SK-N-SH (cell line): ENCODE measurements at regions not wholly inside any gene's neighbourhood (a gene's known extent, or its start where the extent isn't known, plus 50 kb on each side); places are given as distances from the start of the nearest gene placed in this dataset.

Source experiments
- CTCF ChIA-PET: fragments of 300-600, 350-600 bp; formaldehyde crosslinking; extraction: SDS; loops from one replicate; lab custom pipeline; 2021; lab: Yijun Ruan, JAX
- POLR2A ChIA-PET: fragments of 350-600 bp; sonication (Branson Sonifier 250); formaldehyde crosslinking; extraction: SDS; loops from one replicate; lab custom pipeline; 2020; ENCODE audit warnings: antibody characterized with exemption, inconsistent platforms; lab: Yijun Ruan, JAX
- DNase-seq: peaks from one replicate; pipeline ENCODE4 v3.0.0; 2012
- H2AFZ ChIP-seq: fragments of 200-600 bp; sonication (generic); 2 replicates; pipeline ENCODE4 v1.8.1; 2016; ENCODE audit warnings: antibody characterized with exemption, mild to moderate bottlenecking, low read depth
- H3F3A ChIP-seq: fragments of 200-600 bp; sonication (generic); replicated peaks from 2 replicates; pipeline ENCODE3; 2016; ENCODE audit warnings: antibody characterized with exemption, mild to moderate bottlenecking; ENCODE audit not compliant: insufficient read depth
- H3K27ac ChIP-seq, 2 experiments: fragments of 200-500 bp in 1 of 2; fragments of 200-600 bp in 1 of 2; sonication (Bioruptor generic) in 1 of 2; sonication (generic), shearing (Covaris generic) in 1 of 2; 2 replicates each; pipeline versions ENCODE4 v1.5.1 to v1.6.1; 2014 to 2016; ENCODE audit warnings: low read depth in 2 of 2, inconsistent platforms in 1 of 2, low read length in 1 of 2, mild to moderate bottlenecking in 1 of 2, mixed read lengths in 1 of 2
- H3K27me3 ChIP-seq: fragments of 200-600 bp; sonication (generic), shearing (Covaris generic); 2 replicates; pipeline ENCODE4 v1.6.1; 2016; ENCODE audit warnings: mixed run types; ENCODE audit not compliant: insufficient read depth
- H3K36me3 ChIP-seq, 2 experiments: fragments of 200-500 bp in 1 of 2; fragments of 200-600 bp in 1 of 2; sonication (Bioruptor generic) in 1 of 2; sonication (generic) in 1 of 2; replicated peaks in 1 of 2; 2 replicates each; pipeline versions ENCODE3 to v1.5.1; 2014 to 2016; ENCODE audit warnings: low read length in 1 of 2, mild to moderate bottlenecking in 1 of 2; ENCODE audit not compliant: insufficient read depth in 2 of 2, control insufficient read depth in 1 of 2
- H3K4me1 ChIP-seq, 2 experiments: fragments of 200-500 bp in 1 of 2; fragments of 200-600 bp in 1 of 2; sonication (Bioruptor generic) in 1 of 2; sonication (generic), shearing (Covaris generic) in 1 of 2; 2 replicates each; pipeline versions ENCODE4 v1.5.1 to v1.6.1; 2014 to 2016; ENCODE audit warnings: low read depth in 1 of 2, low read length in 1 of 2, mixed run types in 1 of 2; ENCODE audit not compliant: insufficient read depth in 2 of 2, control insufficient read depth in 1 of 2
- H3K4me2 ChIP-seq: fragments of 200-600 bp; sonication (generic), shearing (Covaris generic); 2 replicates; pipeline ENCODE4 v1.6.1; 2017; ENCODE audit warnings: mixed run types
- H3K4me3 ChIP-seq, 2 experiments: fragments of 200-500 bp in 1 of 2; fragments of 200-600 bp in 1 of 2; sonication (Bioruptor generic) in 1 of 2; sonication (generic), shearing (Covaris generic) in 1 of 2; 2 replicates each; pipeline versions ENCODE4 v1.5.1 to v1.8.1; 2014 to 2016; ENCODE audit warnings: low read depth in 2 of 2, inconsistent platforms in 1 of 2, low read length in 1 of 2, mild to moderate bottlenecking in 1 of 2, mixed read lengths in 1 of 2, moderate library complexity in 1 of 2
- H3K79me2 ChIP-seq: fragments of 200-600 bp; sonication (generic); 2 replicates; pipeline ENCODE4 v1.8.1; 2017; ENCODE audit warnings: mild to moderate bottlenecking; ENCODE audit not compliant: insufficient read depth
- H3K9ac ChIP-seq: fragments of 200-600 bp; sonication (generic); 2 replicates; pipeline ENCODE4 v1.6.1; 2017; ENCODE audit warnings: mixed run types
- H3K9me2 ChIP-seq: fragments of 200-600 bp; sonication (generic); 2 replicates; pipeline ENCODE4 v1.6.1; 2017; ENCODE audit warnings: mixed run types
- H3K9me3 ChIP-seq: fragments of 200-600 bp; sonication (generic); 2 replicates; pipeline ENCODE4 v1.6.1; 2017; ENCODE audit warnings: mixed run types, mild to moderate bottlenecking, moderate library complexity
- H4K20me1 ChIP-seq: fragments of 200-600 bp; sonication (generic); 2 replicates; pipeline ENCODE4 v1.6.1; 2017; ENCODE audit warnings: mild to moderate bottlenecking, mixed run types; ENCODE audit not compliant: insufficient read depth
- CTCF ChIP-seq: fragments of 200-600 bp; sonication (generic); IDR thresholded peaks from 2 replicates; pipeline ENCODE4 v1.6.1; 2017; ENCODE audit warnings: antibody characterized with exemption, mild to moderate bottlenecking, moderate library complexity
- ELF1 ChIP-seq: IDR thresholded peaks from 2 replicates; pipeline ENCODE4 v1.4.0; 2012
- FOSL2 ChIP-seq: IDR thresholded peaks from 2 replicates; pipeline ENCODE4 v1.4.0; 2012; ENCODE audit warnings: low read depth, mild to moderate bottlenecking, moderate library complexity, borderline replicate concordance
- FOXM1 ChIP-seq: IDR thresholded peaks from 2 replicates; pipeline ENCODE4 v1.4.0; 2012; ENCODE audit warnings: low read depth, mild to moderate bottlenecking
- GATA2 ChIP-seq: sonication (generic); formaldehyde crosslinking; IDR thresholded peaks from 2 replicates; pipeline ENCODE4 v1.5.0; 2020; ENCODE audit warnings: mild to moderate bottlenecking, missing genetic modification reagents
- IRF3 ChIP-seq: fragments of 150-350 bp; IDR thresholded peaks from 2 replicates; pipeline ENCODE4 v1.6.1; 2016; ENCODE audit warnings: mild to moderate bottlenecking, low read depth, low read length
- JUND ChIP-seq: IDR thresholded peaks from 2 replicates; pipeline ENCODE4 v1.4.0; 2012
- MAX ChIP-seq: IDR thresholded peaks from 2 replicates; pipeline ENCODE4 v1.4.0; 2012; ENCODE audit warnings: low read depth
- MEF2A ChIP-seq: IDR thresholded peaks from 2 replicates; pipeline ENCODE4 v1.4.0; 2012; ENCODE audit warnings: low read depth, borderline replicate concordance
- MXI1 ChIP-seq: IDR thresholded peaks from 2 replicates; pipeline ENCODE4 v1.6.1; 2012; ENCODE audit warnings: mild to moderate bottlenecking, low read depth, low read length, improper control_type of control experiment
- NFIC ChIP-seq: IDR thresholded peaks from 2 replicates; pipeline ENCODE4 v1.4.0; 2012; ENCODE audit warnings: borderline replicate concordance
- PBX3 ChIP-seq: IDR thresholded peaks from 2 replicates; pipeline ENCODE4; 2012
- POLR2AphosphoS5 ChIP-seq: IDR thresholded peaks from 2 replicates; pipeline ENCODE4 v1.6.1; 2012; ENCODE audit warnings: low read depth, low read length
- RAD21 ChIP-seq: IDR thresholded peaks from 2 replicates; pipeline ENCODE4 v1.6.1; 2012; ENCODE audit warnings: mild to moderate bottlenecking, low read length
- RCOR1 ChIP-seq: fragments of 150-350 bp; IDR thresholded peaks from 2 replicates; pipeline ENCODE4 v1.6.1; 2017; ENCODE audit warnings: antibody characterized with exemption, low read length
- REST ChIP-seq: IDR thresholded peaks from 2 replicates; pipeline ENCODE4 v1.6.1; 2012; ENCODE audit warnings: mild to moderate bottlenecking, low read depth, low read length, moderate library complexity
- SIN3A ChIP-seq: IDR thresholded peaks from 2 replicates; pipeline ENCODE4 v1.6.1; 2012; ENCODE audit warnings: low read depth, mild to moderate bottlenecking, low read length, moderate library complexity, borderline replicate concordance
- WGBS: methylation state at CpG from one replicate; pipeline ENCODE4 v1.1.6; 2017; ENCODE audit warnings: low lambda C conversion rate; 5-methylcytosine and 5-hydroxymethylcytosine counted together

GRCh38 chr20:40865095-40865494 is 163.5 kb upstream of the TOP1 start:
- Histone ChIP-seq H3K27me3 (no peaks in the 10 kb centered on the region), H3K4me3 (no peak overlapping the region), H3K4me1 (peaks cover 3 to 6% of the 10 kb centered on the region in 2 experiments; a peak in 2 of 4 replicates), H3K27ac (no peak overlapping the region), H3K79me2 (no peaks in the 10 kb centered on the region), H3K9ac (no peak overlapping the region)
- ChIA-PET CTCF (interaction anchor here (1.3 to 1.6 kb wide), 2 partner anchors 11 to 27 kb away, joined by 3 to 4 read pairs; no protein-coding TSS in a partner anchor), POLR2A (no interaction called here)
- DNase-seq = no peak
- TF ChIP-seq MEF2A (no peak), MAX (no peak), FOSL2 (no peak), JUND (no peak), MXI1 (no peak), RAD21 (no peak), FOXM1 (no peak), IRF3 (no peak), CTCF (no peak), NFIC (no peak), PBX3 (no peak), ELF1 (no peak), POLR2AphosphoS5 (no peak), RCOR1 (no peak), REST (no peak), GATA2 (CRISPR knock-in tag) (no peak), SIN3A (no peak)
- TF ChIP-seq, all 33 proteins: peak for 0
- no peaks in the 10 kb centered on the region for H3F3A ChIP-seq
- 51% methylated on average over 3 of the region's 3 CpGs for WGBS
- H2AFZ ChIP-seq = no peak overlapping the region
- H4K20me1 ChIP-seq = no peaks in the 10 kb centered on the region
- no peaks in the 10 kb centered on the region for H3K9me3 ChIP-seq
- H3K4me2 ChIP-seq = no peak overlapping the region
- no peaks in the 10 kb centered on the region for H3K9me2 ChIP-seq
- H3K36me3 ChIP-seq = no peaks in the 10 kb centered on the region
